ENCODE measurements at regions not wholly inside any gene's neighbourhood (a gene's known extent, or its start where the extent isn't known, plus 50 kb on each side); places are given as distances from the start of the nearest gene placed in this dataset.
A peak's percentile ranks its signal among the peaks of the same experiment; 100 is the strongest.
"Not testable (repeated sequence)": the region's sequence is repeated elsewhere in the genome, so short reads cannot be mapped to it uniquely, and the experiment has no call there.

GRCh38 chr2:190150413-190150812 lies 87.9 kb upstream of the MSTN start:
- DNase-seq (ENCODE audit: low spot score): no peak

- no peak for DNase-seq (ENCODE audit: low spot score)
Observed at GRCh38 chr2:190149908-190150307, 87.4 kb upstream of the MSTN start.

GRCh38 chr2:190149200-190149599 lies 86.7 kb upstream of the MSTN start:
- no peak for DNase-seq (ENCODE audit: low spot score)

GRCh38 chr2:190146109-190146508 lies 83.6 kb upstream of the MSTN start:
- DNase-seq (ENCODE audit: low spot score): not testable (repeated sequence)

GRCh38 chr2:190140474-190140873 lies 77.9 kb upstream of the MSTN start:
- not testable (repeated sequence) for DNase-seq (ENCODE audit: low spot score)

GRCh38 chr2:190139371-190139770 lies 76.8 kb upstream of the MSTN start:
- DNase-seq (ENCODE audit: low spot score): no peak

- DNase-seq (ENCODE audit: low spot score): no peak
Observed at GRCh38 chr2:190138032-190138431, 75.5 kb upstream of the MSTN start.

- no peak for DNase-seq (ENCODE audit: low spot score)
Observed at GRCh38 chr2:190137561-190137960, 75.0 kb upstream of the MSTN start.

- no peak for DNase-seq (ENCODE audit: low spot score)
Observed at GRCh38 chr2:190136825-190137224, 74.3 kb upstream of the MSTN start.

- no peak for DNase-seq (ENCODE audit: low spot score)
Observed at GRCh38 chr2:190136259-190136658, 73.7 kb upstream of the MSTN start.

- no peak for DNase-seq (ENCODE audit: low spot score)
Observed at GRCh38 chr2:190129421-190130199, 67.1 kb upstream of the MSTN start.

- no peak for DNase-seq (ENCODE audit: low spot score)
Observed at GRCh38 chr2:190127651-190128050, 65.1 kb upstream of the MSTN start.

- no peak for DNase-seq (ENCODE audit: low spot score)
Observed at GRCh38 chr2:190126798-190127197, 64.3 kb upstream of the MSTN start.

- no peak for DNase-seq (ENCODE audit: low spot score)
Observed at GRCh38 chr2:190123956-190124355, 61.4 kb upstream of the MSTN start.

GRCh38 chr2:190121971-190122370 lies 59.4 kb upstream of the MSTN start:
- peak; percentile 34 for DNase-seq (ENCODE audit: low spot score)

- DNase-seq (ENCODE audit: low spot score): no peak
Observed at GRCh38 chr2:190121305-190121704, 58.8 kb upstream of the MSTN start.

GRCh38 chr2:190119923-190120590 lies 57.5 kb upstream of the MSTN start:
- no peak for DNase-seq (ENCODE audit: low spot score)

- no peak for DNase-seq (ENCODE audit: low spot score)
Observed at GRCh38 chr2:190119257-190119656, 56.7 kb upstream of the MSTN start.

- DNase-seq (ENCODE audit: low spot score): no peak
Observed at GRCh38 chr2:190117305-190117704, 54.8 kb upstream of the MSTN start.

- DNase-seq (ENCODE audit: low spot score): no peak
Observed at GRCh38 chr2:190113000-190113399, 50.5 kb upstream of the MSTN start.

All from RKO (cell line).